SH-SY5Y (cell line): ENCODE measurements at regions not wholly inside any gene's neighbourhood (a gene's known extent, or its start where the extent isn't known, plus 50 kb on each side); places are given as distances from the start of the nearest gene placed in this dataset.

Experiments
- GATA2 ChIP-seq: IDR thresholded peaks from 2 replicates; pipeline ENCODE4 v1.6.1; 2011; ENCODE audit warnings: mild to moderate bottlenecking, low read depth, low read length
- GATA3 ChIP-seq: IDR thresholded peaks from 2 replicates; pipeline ENCODE4 v1.6.1; 2011; ENCODE audit warnings: low read depth, mild to moderate bottlenecking, low read length, moderate library complexity

DNA sequence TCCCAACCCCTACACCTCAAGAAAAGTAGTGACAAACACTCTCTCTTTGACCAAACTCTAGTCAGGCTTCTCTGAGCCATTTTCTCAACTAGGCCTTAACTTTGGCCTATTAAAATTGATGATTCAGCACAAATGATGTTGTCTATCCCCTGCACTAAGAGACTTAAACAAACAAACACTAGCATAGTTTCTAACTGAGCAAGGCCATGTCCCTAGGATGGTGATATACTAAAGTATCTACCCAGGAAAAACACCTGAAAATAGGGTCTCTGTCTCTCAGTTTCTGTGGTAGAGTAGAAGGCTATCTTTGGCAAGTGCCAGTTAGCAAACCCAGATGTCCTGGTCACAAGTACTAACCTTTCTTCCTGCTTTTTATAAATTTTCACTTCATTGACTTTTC is 219.7 kb upstream of the ANO3 start:
- TF ChIP-seq GATA2 (no peak), GATA3 (no peak)
